HepG2 (cell line): ENCODE measurements at regions not wholly inside any gene's neighbourhood (a gene's known extent, or its start where the extent isn't known, plus 50 kb on each side); places are given as distances from the start of the nearest gene placed in this dataset.

Experiments
- ATAC-seq: fragments of 200-7000 bp; cut with Tn5 transposase; 3 replicates; pipeline ENCODE4 v1.9.1; 2020; ENCODE audit warnings: mild to moderate bottlenecking, moderate library complexity
- BruUV-seq: library from RNA; stranded (reverse); fragments of 400-500 nt; replicated peaks from 2 replicates; lab custom pipeline; 2021; lab: Mats Ljungman, UMichigan
- CTCF ChIA-PET: fragments of 300-600 bp; formaldehyde crosslinking; extraction: SDS; loops from one replicate; lab custom pipeline; 2021; ENCODE audit warnings: low total read pairs, inconsistent platforms, low intra/inter-chr PET ratio; lab: Yijun Ruan, JAX
- POLR2A ChIA-PET: fragments of 350-600 bp; sonication (Branson Sonifier 250); formaldehyde crosslinking; loops from one replicate; lab custom pipeline; 2020; ENCODE audit warnings: antibody characterized with exemption, inconsistent platforms; lab: Yijun Ruan, JAX
- DNase-seq: peaks from one replicate; pipeline ENCODE4 v3.0.0-alpha.2; 2015; ENCODE audit warnings: low spot score
- FAIRE-seq: peaks from 3 replicates; lab custom pipeline; 2011; peaks lifted over from hg19 to GRCh38; lab: Jason Lieb, UNC
- H2AFZ ChIP-seq: one replicate; pipeline ENCODE4 v1.6.1; 2011; ENCODE audit warnings: low read length, inconsistent platforms
- H3K27ac ChIP-seq: fragments of 300-600 bp; 3 replicates; pipeline ENCODE4 v1.8.0; 2011; ENCODE audit warnings: mixed run types, mild to moderate bottlenecking, mixed read lengths, low read length, inconsistent platforms; ENCODE audit not compliant: insufficient read depth; ENCODE audit errors: extremely low read length
- H3K27me3 ChIP-seq, 2 experiments: fragments of 200-600 bp in 1 of 2; 2 replicates in 1 of 2; 3 replicates in 1 of 2; pipeline versions ENCODE4 v1.6.0 to v1.8.0; 2011; ENCODE audit warnings: low read length in 2 of 2, mild to moderate bottlenecking in 2 of 2, moderate library complexity in 2 of 2, inconsistent platforms in 1 of 2; ENCODE audit not compliant: insufficient read depth in 2 of 2, control insufficient read depth in 1 of 2
- H3K36me3 ChIP-seq, 2 experiments: fragments of 200-600 bp in 1 of 2; replicated peaks in 1 of 2; 2 replicates in 1 of 2; 3 replicates in 1 of 2; pipeline versions ENCODE4 v1.5.1 to v1.8.0; 2011; ENCODE audit warnings: low read length in 2 of 2, inconsistent platforms in 1 of 2; ENCODE audit not compliant: insufficient read depth in 2 of 2, control insufficient read depth in 1 of 2
- H3K4me1 ChIP-seq: 2 replicates; pipeline ENCODE4 v1.5.1; 2012; ENCODE audit warnings: low read length, inconsistent platforms; ENCODE audit not compliant: insufficient read depth
- H3K4me2 ChIP-seq: 2 replicates; pipeline ENCODE4 v1.6.0; 2011; ENCODE audit warnings: low read depth, low read length, inconsistent platforms
- H3K4me3 ChIP-seq, 3 experiments: fragments of 200-600 bp in 1 of 3; sonication (generic), shearing (Covaris generic) in 1 of 3; replicated peaks in 1 of 3; 2 replicates each; pipeline ENCODE4 v1.5.1; 2011 to 2016; ENCODE audit warnings: low read length in 3 of 3, inconsistent platforms in 2 of 3, low read depth in 2 of 3, mild to moderate bottlenecking in 2 of 3, control low read depth in 1 of 3, mixed read lengths in 1 of 3; ENCODE audit not compliant: insufficient read depth in 1 of 3
- H3K79me2 ChIP-seq: one replicate; pipeline ENCODE4 v1.6.1; 2011; ENCODE audit warnings: low read length, inconsistent platforms; ENCODE audit not compliant: insufficient read depth
- H3K9ac ChIP-seq: 2 replicates; pipeline ENCODE4 v1.6.0; 2011; ENCODE audit warnings: mild to moderate bottlenecking, low read depth, low read length, inconsistent platforms; ENCODE audit not compliant: insufficient read depth
- H3K9me3 ChIP-seq: 2 replicates; pipeline ENCODE4 v1.5.1; 2012; ENCODE audit warnings: mild to moderate bottlenecking, low read length
- H4K20me1 ChIP-seq: 2 replicates; pipeline ENCODE4 v1.6.0; 2011; ENCODE audit warnings: inconsistent platforms, mild to moderate bottlenecking, low read length, moderate library complexity; ENCODE audit not compliant: insufficient read depth
- AHR ChIP-seq: IDR thresholded peaks from 2 replicates; pipeline ENCODE4 v1.6.1; 2018; ENCODE audit warnings: missing genetic modification reagents, missing compliant biosample characterization
- ARID3A ChIP-seq: IDR thresholded peaks from 2 replicates; pipeline ENCODE4 v1.6.1; 2012; ENCODE audit warnings: low read depth, low read length, improper control_type of control experiment
- KDM5B ChIP-seq: sonication (generic); formaldehyde crosslinking; IDR thresholded peaks from 2 replicates; pipeline ENCODE4 v1.4.0; 2020; ENCODE audit warnings: missing genetic modification reagents, mild to moderate bottlenecking, borderline replicate concordance
- ZNF224 ChIP-seq: sonication (generic); formaldehyde crosslinking; IDR thresholded peaks from 2 replicates; pipeline ENCODE4 v1.5.0; 2020; ENCODE audit warnings: mild to moderate bottlenecking, missing genetic modification reagents
- ZNF576 ChIP-seq: sonication (generic); formaldehyde crosslinking; IDR thresholded peaks from 2 replicates; pipeline ENCODE4 v1.4.0; 2020; ENCODE audit warnings: mild to moderate bottlenecking, missing genetic modification reagents
- ZNF883 ChIP-seq: sonication (generic); formaldehyde crosslinking; IDR thresholded peaks from 2 replicates; pipeline ENCODE4 v1.5.1; 2020; ENCODE audit warnings: mild to moderate bottlenecking, missing genetic modification reagents; ENCODE audit errors: not compliant biosample characterization
- WGBS: methylation state at CpG from one replicate; pipeline ENCODE4 v1.1.6; 2017; ENCODE audit warnings: low lambda C conversion rate; 5-methylcytosine and 5-hydroxymethylcytosine counted together
- in situ Hi-C: cut with HindIII; loops from 2 replicates; pipeline ENCODE4 v1.10.0; 2017; ENCODE audit warnings: low pct_unique_long_range_greater_than_20kb; ENCODE audit not compliant: extremely low pct_ligation_motif_present
- intact Hi-C: fragments of 100-400 bp; cut with micrococcal nuclease; formaldehyde crosslinking; loops from one replicate; pipeline ENCODE4 v1.10.0; 2022; ENCODE audit not compliant: unreplicated experiment

- TF ChIP-seq ARID3A (no peak), ZNF576 (CRISPR knock-in tag) (no peak), AHR (CRISPR knock-in tag) (no peak)
Observed at GRCh38 chr1:217009376-217009775, 286.1 kb upstream of the ESRRG start (continued).

- Histone ChIP-seq H3K36me3 (no peaks in the 10 kb centered on the region), H3K4me3 (no peak overlapping the region), H3K79me2 (no peaks in the 10 kb centered on the region), H3K9ac (no peak overlapping the region), H3K4me1 (no peaks in the 10 kb centered on the region), H4K20me1 (no peaks in the 10 kb centered on the region), H2AFZ (no peak overlapping the region), H3K27ac (no peak overlapping the region), H3K9me3 (no peaks in the 10 kb centered on the region), H3K27me3 (no peaks in the 10 kb centered on the region; a peak in 1 of 5 replicates), H3K4me2 (no peak overlapping the region)
- ChIA-PET POLR2A (no interaction called here), CTCF (no interaction called here)
- no peak for TF ChIP-seq ZNF883
- no peak for TF ChIP-seq ZNF224
- no peak for TF ChIP-seq KDM5B (CRISPR knock-in tag)
- 30% methylated on average over 4 of the region's 4 CpGs for WGBS
- in situ Hi-C loops, result no loop called here
- no peak for DNase-seq
- no TSS peak for BruUV-seq
- intact Hi-C loops, result no loop called here
- FAIRE-seq, result no peak
- ATAC-seq, result no peak
Observed at GRCh38 chr1:217004776-217005436, 281.7 kb upstream of the ESRRG start.
